SKM-1 (cell line): ENCODE measurements at regions not wholly inside any gene's neighbourhood (a gene's known extent, or its start where the extent isn't known, plus 50 kb on each side); places are given as distances from the start of the nearest gene placed in this dataset.

Experiments
- DNase-seq: peaks from one replicate; lab custom pipeline; 2025; ENCODE audit not compliant: unreplicated experiment; lab: John Stamatoyannopoulos, UW

GRCh38 chr12:28933176-28933575, 215.9 kb upstream of the FAR2 start:
- DNase-seq, result no peak

GRCh38 chr12:28933864-28934527, 215.1 kb upstream of the FAR2 start:
- no peak for DNase-seq

GRCh38 chr12:28936221-28936620, 212.9 kb upstream of the FAR2 start:
- DNase-seq, result no peak

GRCh38 chr12:28936711-28937110, 212.4 kb upstream of the FAR2 start:
- DNase-seq, result no peak

- DNase-seq, result no peak
Observed at GRCh38 chr12:28937196-28937595, 211.9 kb upstream of the FAR2 start.

GRCh38 chr12:28938056-28938455, 211.0 kb upstream of the FAR2 start:
- DNase-seq, result no peak

GRCh38 chr12:28938581-28939235, 210.4 kb upstream of the FAR2 start:
- no peak for DNase-seq

- DNase-seq, result no peak
Observed at GRCh38 chr12:28939427-28939826, 209.7 kb upstream of the FAR2 start.

- no peak for DNase-seq
Observed at GRCh38 chr12:28941248-28941647, 207.8 kb upstream of the FAR2 start.

GRCh38 chr12:28946361-28946760, 202.7 kb upstream of the FAR2 start:
- no peak for DNase-seq

- DNase-seq, result no peak
Observed at GRCh38 chr12:28948685-28949084, 200.4 kb upstream of the FAR2 start.

- DNase-seq, result no peak
Observed at GRCh38 chr12:28949184-28949583, 199.9 kb upstream of the FAR2 start.

GRCh38 chr12:28950049-28950448, 199.0 kb upstream of the FAR2 start:
- no peak for DNase-seq

GRCh38 chr12:28951935-28952334, 197.1 kb upstream of the FAR2 start:
- no peak for DNase-seq

- DNase-seq, result no peak
Observed at GRCh38 chr12:28954333-28954732, 194.7 kb upstream of the FAR2 start.

- no peak for DNase-seq
Observed at GRCh38 chr12:28955491-28955890, 193.6 kb upstream of the FAR2 start.

GRCh38 chr12:28955931-28956330, 193.1 kb upstream of the FAR2 start:
- no peak for DNase-seq

GRCh38 chr12:28958553-28959195, 190.4 kb upstream of the FAR2 start:
- DNase-seq, result no peak

GRCh38 chr12:28961948-28962384, 187.1 kb upstream of the FAR2 start:
- no peak for DNase-seq

- DNase-seq, result no peak
Observed at GRCh38 chr12:28963554-28963953, 185.5 kb upstream of the FAR2 start.

- no peak for DNase-seq
Observed at GRCh38 chr12:28966046-28966780, 182.9 kb upstream of the FAR2 start.

GRCh38 chr12:28967426-28967825, 181.7 kb upstream of the FAR2 start:
- DNase-seq, result no peak
